Loucy (cell line): ENCODE measurements at regions not wholly inside any gene's neighbourhood (a gene's known extent, or its start where the extent isn't known, plus 50 kb on each side); places are given as distances from the start of the nearest gene placed in this dataset.

Experiments
- H2AFZ ChIP-seq: fragments of 200-600 bp; sonication (generic); 2 replicates; pipeline ENCODE4 v1.6.0; 2016; ENCODE audit warnings: antibody characterized with exemption, mild to moderate bottlenecking, low read length, moderate library complexity
- H3F3A ChIP-seq: fragments of 200-600 bp; 2 replicates; pipeline ENCODE4 v1.6.0; 2016; ENCODE audit warnings: antibody characterized with exemption, low read depth, mild to moderate bottlenecking
- H3K27me3 ChIP-seq: fragments of 200-600 bp; sonication (generic); 2 replicates; pipeline ENCODE4 v1.6.1; 2014; ENCODE audit warnings: low read length, mild to moderate bottlenecking; ENCODE audit not compliant: insufficient read depth, poor library complexity, severe bottlenecking
- H3K36me3 ChIP-seq: fragments of 200-600 bp; sonication (generic); 2 replicates; pipeline ENCODE4 v1.6.1; 2016; ENCODE audit warnings: low read length; ENCODE audit not compliant: insufficient read depth
- H3K4me1 ChIP-seq: fragments of 200-600 bp; sonication (generic); 2 replicates; pipeline ENCODE4 v1.5.1; 2014; ENCODE audit warnings: low read length, mild to moderate bottlenecking; ENCODE audit not compliant: insufficient read depth, poor library complexity, severe bottlenecking
- H3K4me2 ChIP-seq: fragments of 200-600 bp; sonication (generic); 2 replicates; pipeline ENCODE4 v1.6.0; 2014; ENCODE audit warnings: antibody characterized with exemption, low read length, low read depth, mild to moderate bottlenecking; ENCODE audit not compliant: poor library complexity, severe bottlenecking
- H3K4me3 ChIP-seq: fragments of 200-600 bp; sonication (generic); 2 replicates; pipeline ENCODE4 v1.5.1; 2014; ENCODE audit warnings: low read length, mild to moderate bottlenecking, mixed read lengths; ENCODE audit not compliant: poor library complexity, severe bottlenecking
- H3K79me2 ChIP-seq: fragments of 200-600 bp; sonication (generic); 2 replicates; pipeline ENCODE4 v1.6.1; 2014; ENCODE audit warnings: low read length; ENCODE audit not compliant: insufficient read depth
- H3K9ac ChIP-seq: fragments of 200-600 bp; sonication (generic); 2 replicates; pipeline ENCODE4 v1.6.0; 2014; ENCODE audit warnings: mild to moderate bottlenecking, low read depth, low read length, moderate library complexity; ENCODE audit not compliant: poor library complexity, severe bottlenecking
- H3K9me2 ChIP-seq: fragments of 200-600 bp; sonication (generic); replicated peaks from 2 replicates; pipeline ENCODE4 v1.6.1; 2016; ENCODE audit warnings: low read depth, low read length, mixed read lengths
- H3K9me3 ChIP-seq: fragments of 200-600 bp; sonication (generic); 2 replicates; pipeline ENCODE4 v1.6.1; 2014; ENCODE audit warnings: mild to moderate bottlenecking, antibody characterized with exemption, low read length, low read depth; ENCODE audit not compliant: insufficient read depth
- H4K20me1 ChIP-seq: fragments of 200-600 bp; sonication (generic); 2 replicates; pipeline ENCODE4 v1.6.0; 2014; ENCODE audit warnings: antibody characterized with exemption, low read length, mild to moderate bottlenecking; ENCODE audit not compliant: insufficient read depth, poor library complexity, severe bottlenecking
- EZH2phosphoT487 ChIP-seq: fragments of 200-600 bp; IDR thresholded peaks from 2 replicates; pipeline ENCODE4 v1.6.1; 2018; ENCODE audit warnings: antibody characterized with exemption, mild to moderate bottlenecking, moderate library complexity, borderline replicate concordance
- TF ChIP-seq, protein P1 (sequence below): fragments of 200-600 bp; sonication (generic); conservative IDR thresholded peaks from 2 replicates; pipeline ENCODE4 v1.5.1; 2014; ENCODE audit warnings: mild to moderate bottlenecking, antibody characterized with exemption, low read length

- TF ChIP-seq, protein P1, sequence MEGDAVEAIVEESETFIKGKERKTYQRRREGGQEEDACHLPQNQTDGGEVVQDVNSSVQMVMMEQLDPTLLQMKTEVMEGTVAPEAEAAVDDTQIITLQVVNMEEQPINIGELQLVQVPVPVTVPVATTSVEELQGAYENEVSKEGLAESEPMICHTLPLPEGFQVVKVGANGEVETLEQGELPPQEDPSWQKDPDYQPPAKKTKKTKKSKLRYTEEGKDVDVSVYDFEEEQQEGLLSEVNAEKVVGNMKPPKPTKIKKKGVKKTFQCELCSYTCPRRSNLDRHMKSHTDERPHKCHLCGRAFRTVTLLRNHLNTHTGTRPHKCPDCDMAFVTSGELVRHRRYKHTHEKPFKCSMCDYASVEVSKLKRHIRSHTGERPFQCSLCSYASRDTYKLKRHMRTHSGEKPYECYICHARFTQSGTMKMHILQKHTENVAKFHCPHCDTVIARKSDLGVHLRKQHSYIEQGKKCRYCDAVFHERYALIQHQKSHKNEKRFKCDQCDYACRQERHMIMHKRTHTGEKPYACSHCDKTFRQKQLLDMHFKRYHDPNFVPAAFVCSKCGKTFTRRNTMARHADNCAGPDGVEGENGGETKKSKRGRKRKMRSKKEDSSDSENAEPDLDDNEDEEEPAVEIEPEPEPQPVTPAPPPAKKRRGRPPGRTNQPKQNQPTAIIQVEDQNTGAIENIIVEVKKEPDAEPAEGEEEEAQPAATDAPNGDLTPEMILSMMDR: no peak
- no peak for TF ChIP-seq EZH2phosphoT487
- Histone ChIP-seq H3K9me2 (no peaks in the 10 kb centered on the region), H3K4me2 (no peak overlapping the region), H3K9ac (no peak overlapping the region), H3K9me3 (peaks cover 10% of the 10 kb centered on the region; the same call in 1 of the 2 replicates), H4K20me1 (no peaks in the 10 kb centered on the region), H3K27me3 (no peaks in the 10 kb centered on the region), H3K36me3 (no peaks in the 10 kb centered on the region; the same call in 1 of the 2 replicates), H3K79me2 (no peaks in the 10 kb centered on the region), H3K4me3 (no peak overlapping the region), H2AFZ (no peak overlapping the region), H3K4me1 (peaks cover 3% of the 10 kb centered on the region), H3F3A (no peaks in the 10 kb centered on the region)
These were observed 58.6 kb downstream of the PHETA1 start for GRCh38 chr12:111310076-111310870.

- no peak overlapping the region for H2AFZ ChIP-seq
- no peak overlapping the region for H3K9ac ChIP-seq
- H3K79me2 ChIP-seq: no peaks in the 10 kb centered on the region
- H3K9me2 ChIP-seq: no peaks in the 10 kb centered on the region
- no peak overlapping the region for H3K4me3 ChIP-seq
- H3K36me3 ChIP-seq: no peaks in the 10 kb centered on the region; the same call in 1 of the 2 replicates
- H3K9me3 ChIP-seq: peaks cover 16% of the 10 kb centered on the region; the same call in 1 of the 2 replicates
- no peak overlapping the region for H3K4me2 ChIP-seq
- H4K20me1 ChIP-seq: no peaks in the 10 kb centered on the region
- H3F3A ChIP-seq: no peaks in the 10 kb centered on the region
- TF ChIP-seq, protein P1: no peak
- no peak for TF ChIP-seq EZH2phosphoT487
- H3K27me3 ChIP-seq: no peaks in the 10 kb centered on the region
- peaks cover 3% of the 10 kb centered on the region for H3K4me1 ChIP-seq
These were observed 59.3 kb downstream of the PHETA1 start for GRCh38 chr12:111309584-111309983.

DNA sequence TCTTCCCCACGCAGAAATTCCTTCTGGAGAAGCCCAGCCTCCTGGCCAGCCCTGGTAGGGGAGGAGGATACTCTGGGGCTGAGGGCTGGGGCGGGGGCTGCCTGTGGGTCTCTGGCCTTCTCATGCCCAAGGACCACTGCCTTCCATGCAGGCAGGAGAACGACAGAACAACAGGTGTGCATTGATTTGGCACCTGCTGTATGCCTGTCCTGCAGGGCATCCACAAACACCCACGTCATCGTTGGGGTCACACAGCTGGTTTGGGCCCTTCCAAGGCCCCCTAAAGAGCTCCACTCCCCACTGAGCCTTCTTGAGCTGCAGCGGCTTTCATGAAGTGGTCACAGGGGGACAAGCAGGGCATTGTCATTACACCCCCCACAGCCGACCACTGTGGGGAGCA lies 60.4 kb downstream of the PHETA1 start:
- TF ChIP-seq, protein P1: no peak
- TF ChIP-seq EZH2phosphoT487: no peak
- H3K9me2 ChIP-seq: no peaks in the 10 kb centered on the region
- no peaks in the 10 kb centered on the region; the same call in 1 of the 2 replicates for H3K36me3 ChIP-seq
- peaks cover 3% of the 10 kb centered on the region for H3K4me1 ChIP-seq
- peaks cover 22% of the 10 kb centered on the region; the same call in 1 of the 2 replicates for H3K9me3 ChIP-seq
- no peaks in the 10 kb centered on the region for H3F3A ChIP-seq
- no peaks in the 10 kb centered on the region for H4K20me1 ChIP-seq
- no peak overlapping the region for H2AFZ ChIP-seq
- no peaks in the 10 kb centered on the region for H3K27me3 ChIP-seq
- no peak overlapping the region for H3K4me3 ChIP-seq
- no peaks in the 10 kb centered on the region for H3K79me2 ChIP-seq
- no peak overlapping the region for H3K9ac ChIP-seq
- no peak overlapping the region for H3K4me2 ChIP-seq
